ENCODE measurements at regions not wholly inside any gene's neighbourhood (a gene's known extent, or its start where the extent isn't known, plus 50 kb on each side); places are given as distances from the start of the nearest gene placed in this dataset.
"Not testable (repeated sequence)": the region's sequence is repeated elsewhere in the genome, so short reads cannot be mapped to it uniquely, and the experiment has no call there.

- peak in 6 of 56 donors; percentile 9 to 35 (median 18) for DNase-seq
Measured at GRCh38 chr6:134437376-134437775, 119.5 kb upstream of the SGK1 start.

GRCh38 chr6:134436950-134437349, 119.0 kb upstream of the SGK1 start:
- DNase-seq = no peak

GRCh38 chr6:134436281-134436815, 118.4 kb upstream of the SGK1 start:
- DNase-seq = peak in 44 of 56 donors; percentile 9 to 85 (median 52)

- no peak for DNase-seq
Measured at GRCh38 chr6:134435814-134436280, 117.9 kb upstream of the SGK1 start.

GRCh38 chr6:134434019-134434942, 116.4 kb upstream of the SGK1 start:
- no peak for DNase-seq

- DNase-seq = no peak
Measured at GRCh38 chr6:134432036-134432435, 114.1 kb upstream of the SGK1 start.

- no peak for DNase-seq
Measured at GRCh38 chr6:134431421-134431859, 113.5 kb upstream of the SGK1 start.

GRCh38 chr6:134429861-134430380, 112.0 kb upstream of the SGK1 start:
- no peak for DNase-seq

- DNase-seq = no peak
Measured at GRCh38 chr6:134427721-134428120, 109.8 kb upstream of the SGK1 start.

- no peak for DNase-seq
Measured at GRCh38 chr6:134426623-134427022, 108.7 kb upstream of the SGK1 start.

- DNase-seq = not testable (repeated sequence)
Measured at GRCh38 chr6:134425917-134426316, 108.0 kb upstream of the SGK1 start.

GRCh38 chr6:134425513-134425912, 107.6 kb upstream of the SGK1 start:
- no peak for DNase-seq

GRCh38 chr6:134424798-134425170, 106.9 kb upstream of the SGK1 start:
- no peak for DNase-seq

GRCh38 chr6:134424165-134424797, 106.4 kb upstream of the SGK1 start:
- no peak for DNase-seq

- no peak for DNase-seq
Measured at GRCh38 chr6:134422426-134423231, 104.7 kb upstream of the SGK1 start.

- no peak for DNase-seq
Measured at GRCh38 chr6:134421501-134421900, 103.6 kb upstream of the SGK1 start.

- no peak for DNase-seq
Measured at GRCh38 chr6:134420614-134421181, 102.8 kb upstream of the SGK1 start.

GRCh38 chr6:134419716-134420115, 101.8 kb upstream of the SGK1 start:
- no peak for DNase-seq

- no peak for DNase-seq
Measured at GRCh38 chr6:134416418-134417154, 98.7 kb upstream of the SGK1 start.

GRCh38 chr6:134415656-134416055, 97.7 kb upstream of the SGK1 start:
- no peak for DNase-seq
